IMR-90 (cell line): ENCODE measurements at regions not wholly inside any gene's neighbourhood (a gene's known extent, or its start where the extent isn't known, plus 50 kb on each side); places are given as distances from the start of the nearest gene placed in this dataset.
"Not testable (repeated sequence)": the region's sequence is repeated elsewhere in the genome, so short reads cannot be mapped to it uniquely, and the experiment has no call there.

Experiments used
- MAZ ChIP-seq: IDR thresholded peaks from 2 replicates; pipeline ENCODE4 v1.6.1; 2012; ENCODE audit warnings: low read depth, mild to moderate bottlenecking, low read length, improper control_type of control experiment, moderate library complexity, borderline replicate concordance
- POLR2A ChIP-seq: IDR thresholded peaks from 2 replicates; pipeline ENCODE4 v1.6.1; 2012; ENCODE audit warnings: mild to moderate bottlenecking, low read depth, low read length
- RAD21 ChIP-seq: IDR thresholded peaks from 2 replicates; pipeline ENCODE4 v1.6.1; 2012; ENCODE audit warnings: low read length, improper control_type of control experiment
- RCOR1 ChIP-seq: IDR thresholded peaks from 2 replicates; pipeline ENCODE4 v1.6.1; 2012; ENCODE audit warnings: mild to moderate bottlenecking, low read length, improper control_type of control experiment; ENCODE audit not compliant: insufficient replicate concordance
- RFX5 ChIP-seq: IDR thresholded peaks from 2 replicates; pipeline ENCODE4 v1.8.0; 2012; ENCODE audit warnings: low read depth, mild to moderate bottlenecking, low read length, moderate library complexity
- SMC3 ChIP-seq: fragments of 150-350 bp; IDR thresholded peaks from 2 replicates; pipeline ENCODE4 v1.6.1; 2016; ENCODE audit warnings: low read depth, mild to moderate bottlenecking, antibody characterized with exemption, low read length, moderate library complexity
- TF ChIP-seq, protein P1 (sequence below): conservative IDR thresholded peaks from 2 replicates; pipeline ENCODE4 v1.5.1; 2012; ENCODE audit warnings: mild to moderate bottlenecking, low read depth, low read length, improper control_type of control experiment
- TF ChIP-seq, protein P2 (sequence below): fragments of 150-350 bp; IDR thresholded peaks from 2 replicates; pipeline ENCODE4 v1.6.1; 2017; ENCODE audit warnings: mild to moderate bottlenecking, antibody characterized with exemption, low read length, low read depth

DNA sequence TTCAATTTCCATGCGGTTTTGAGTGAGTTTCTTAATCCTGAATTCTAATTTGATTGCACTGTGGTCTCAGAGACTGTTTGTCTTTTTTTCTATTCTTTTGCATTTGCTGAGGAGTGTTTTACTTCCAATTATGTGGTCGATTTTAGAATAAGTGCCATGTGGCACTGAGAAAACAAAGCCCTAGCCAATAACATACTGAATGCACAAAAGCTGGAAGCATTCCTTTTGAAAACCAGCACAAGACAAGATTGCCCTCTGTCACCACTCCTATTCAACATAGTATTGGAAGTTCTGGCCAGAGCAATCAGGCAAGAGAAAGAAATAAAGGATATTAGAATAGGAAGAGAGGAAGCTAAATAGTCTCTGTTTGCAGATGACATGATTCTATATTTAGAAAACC lies 66.7 kb upstream of the SLITRK5 start:
- not testable (repeated sequence) for TF ChIP-seq RAD21, POLR2A, MAZ, RFX5, RCOR1, SMC3
- TF ChIP-seq, protein P1, sequence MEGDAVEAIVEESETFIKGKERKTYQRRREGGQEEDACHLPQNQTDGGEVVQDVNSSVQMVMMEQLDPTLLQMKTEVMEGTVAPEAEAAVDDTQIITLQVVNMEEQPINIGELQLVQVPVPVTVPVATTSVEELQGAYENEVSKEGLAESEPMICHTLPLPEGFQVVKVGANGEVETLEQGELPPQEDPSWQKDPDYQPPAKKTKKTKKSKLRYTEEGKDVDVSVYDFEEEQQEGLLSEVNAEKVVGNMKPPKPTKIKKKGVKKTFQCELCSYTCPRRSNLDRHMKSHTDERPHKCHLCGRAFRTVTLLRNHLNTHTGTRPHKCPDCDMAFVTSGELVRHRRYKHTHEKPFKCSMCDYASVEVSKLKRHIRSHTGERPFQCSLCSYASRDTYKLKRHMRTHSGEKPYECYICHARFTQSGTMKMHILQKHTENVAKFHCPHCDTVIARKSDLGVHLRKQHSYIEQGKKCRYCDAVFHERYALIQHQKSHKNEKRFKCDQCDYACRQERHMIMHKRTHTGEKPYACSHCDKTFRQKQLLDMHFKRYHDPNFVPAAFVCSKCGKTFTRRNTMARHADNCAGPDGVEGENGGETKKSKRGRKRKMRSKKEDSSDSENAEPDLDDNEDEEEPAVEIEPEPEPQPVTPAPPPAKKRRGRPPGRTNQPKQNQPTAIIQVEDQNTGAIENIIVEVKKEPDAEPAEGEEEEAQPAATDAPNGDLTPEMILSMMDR, result not testable (repeated sequence)
- TF ChIP-seq, protein P2, sequence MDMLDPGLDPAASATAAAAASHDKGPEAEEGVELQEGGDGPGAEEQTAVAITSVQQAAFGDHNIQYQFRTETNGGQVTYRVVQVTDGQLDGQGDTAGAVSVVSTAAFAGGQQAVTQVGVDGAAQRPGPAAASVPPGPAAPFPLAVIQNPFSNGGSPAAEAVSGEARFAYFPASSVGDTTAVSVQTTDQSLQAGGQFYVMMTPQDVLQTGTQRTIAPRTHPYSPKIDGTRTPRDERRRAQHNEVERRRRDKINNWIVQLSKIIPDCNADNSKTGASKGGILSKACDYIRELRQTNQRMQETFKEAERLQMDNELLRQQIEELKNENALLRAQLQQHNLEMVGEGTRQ, result not testable (repeated sequence)
